Posterior cingulate gyrus (tissue), 11 donors: ENCODE measurements at regions not wholly inside any gene's neighbourhood (a gene's known extent, or its start where the extent isn't known, plus 50 kb on each side); places are given as distances from the start of the nearest gene placed in this dataset.

Experiments
- DNase-seq, 10 donors: peaks; one replicate each; pipeline versions ENCODE4 v3.0.0 to v3.0.0-alpha.2; 2020 to 2021; ENCODE audit warnings: mixed read lengths in 3 of 10
- intact Hi-C: fragments of 100-400 bp; cut with DNase I; formaldehyde crosslinking; loops from one replicate; pipeline ENCODE4 v1.15.1; 2023

DNA sequence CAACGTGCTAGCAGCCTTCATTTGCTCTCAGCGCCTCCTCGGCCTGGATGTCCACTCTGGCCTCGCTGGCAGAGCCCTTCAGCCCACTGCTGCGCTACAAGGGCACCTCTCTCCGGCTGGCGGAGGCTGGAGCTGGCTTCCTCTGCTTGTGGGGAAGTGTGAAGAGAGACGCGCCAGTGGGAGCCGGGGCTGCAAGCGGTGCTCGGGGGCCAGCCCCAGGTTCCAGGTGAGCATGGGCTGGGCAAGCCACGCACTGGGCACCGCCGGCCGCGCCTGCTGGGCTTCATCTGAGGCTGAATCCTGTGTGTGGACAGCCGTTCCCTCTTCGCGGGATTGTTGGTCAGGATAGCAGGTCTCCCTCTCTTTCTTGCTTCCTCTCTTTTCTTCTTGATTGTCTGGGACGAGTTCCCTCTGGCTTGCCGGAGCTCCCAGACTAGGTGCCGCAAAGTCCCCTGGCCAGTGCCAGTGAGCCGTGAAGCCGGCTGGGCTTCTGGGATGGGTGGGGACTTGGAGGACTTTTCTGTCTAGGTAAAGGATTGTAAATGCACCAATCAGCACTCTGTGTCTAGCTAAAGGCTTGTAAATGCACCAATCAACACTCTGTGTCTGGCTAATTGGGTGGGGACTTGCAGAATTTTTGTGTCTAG, 165.0 kb downstream of the HEPH start:
- peak in 3 of 10 donors; percentile 8 to 78 (median 62) for DNase-seq
- intact Hi-C loops, result no loop called here

DNA sequence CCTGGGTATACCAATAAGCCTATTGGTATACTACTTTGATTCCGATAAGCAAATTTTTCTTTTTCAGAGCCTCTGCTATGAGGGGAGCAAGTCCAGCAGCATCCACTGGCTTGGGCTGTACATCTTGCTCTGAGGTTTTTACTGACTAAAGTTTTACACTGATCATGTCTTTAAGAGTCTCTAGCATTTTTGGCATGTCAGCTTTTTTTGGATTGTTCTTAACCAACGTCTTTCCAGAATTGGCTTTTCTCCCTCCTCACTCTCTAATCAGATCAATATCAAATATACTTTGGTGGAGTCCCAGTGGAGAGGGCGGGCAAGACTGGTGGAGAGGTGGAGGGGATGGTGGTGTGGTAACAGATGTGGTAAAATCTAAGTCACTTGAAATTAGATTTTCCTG, 196.8 kb downstream of the HEPH start:
- no peak for DNase-seq
- intact Hi-C loops, result no loop called here

DNA sequence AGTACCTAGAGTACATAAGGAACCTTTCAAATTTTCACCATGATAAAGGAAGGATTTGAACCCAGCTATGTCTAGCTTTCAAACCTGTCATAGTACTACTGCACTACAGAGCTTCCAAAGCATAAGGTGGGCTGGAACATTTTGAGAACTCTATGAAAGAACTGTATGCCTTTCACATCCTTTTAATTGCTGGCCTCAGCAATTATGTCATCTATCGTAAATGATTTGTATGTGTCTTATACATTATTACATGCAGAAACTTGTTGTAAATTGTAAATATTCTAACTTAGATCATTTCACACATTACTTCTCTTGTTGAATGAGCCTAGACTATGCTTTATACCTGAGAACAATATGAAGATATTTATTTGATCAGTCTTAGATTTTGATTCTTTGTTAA, 220.7 kb downstream of the HEPH start:
- no peak for DNase-seq
- intact Hi-C loops, result no loop called here

DNA sequence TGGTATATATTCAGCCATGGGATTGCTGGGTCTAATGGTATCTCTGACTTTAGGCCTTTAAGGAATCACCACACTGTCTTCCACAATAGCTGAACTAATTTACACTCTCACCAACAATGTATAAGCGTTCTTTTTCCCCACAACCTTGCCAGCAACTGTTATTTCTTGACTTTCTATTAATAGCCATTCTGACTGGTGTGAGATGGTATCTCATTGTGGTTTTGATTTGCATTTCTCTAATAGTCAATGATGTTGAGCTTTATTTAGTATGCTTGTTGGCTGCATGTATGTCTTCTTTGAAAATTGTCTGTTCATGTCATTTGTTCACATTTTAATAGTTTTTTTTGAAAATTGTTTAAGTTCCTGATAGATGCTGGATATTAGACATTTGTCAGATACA, 235.2 kb downstream of the HEPH start:
- intact Hi-C loops, result no loop called here
- no peak for DNase-seq

DNA sequence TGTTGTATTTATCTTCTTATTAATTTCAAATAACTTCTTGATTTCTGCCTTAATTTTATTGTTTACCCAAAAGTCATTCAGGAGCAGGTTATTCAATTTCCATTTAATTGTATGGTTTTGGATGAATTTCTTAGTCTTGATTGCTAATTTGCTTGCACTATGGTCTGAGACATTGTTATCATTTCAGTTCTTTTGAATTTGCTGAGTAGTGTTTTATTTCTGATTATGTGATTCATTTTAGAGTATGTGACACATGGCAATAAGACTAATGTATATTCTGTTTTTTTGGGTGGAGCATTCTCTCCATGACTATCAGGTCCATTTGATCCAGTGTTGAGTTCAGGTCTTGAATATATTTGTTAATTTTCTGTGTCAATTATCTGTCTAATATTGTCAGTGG, 236.7 kb downstream of the EDA2R start:
- DNase-seq, result no peak
- intact Hi-C loops, result no loop called here

DNA sequence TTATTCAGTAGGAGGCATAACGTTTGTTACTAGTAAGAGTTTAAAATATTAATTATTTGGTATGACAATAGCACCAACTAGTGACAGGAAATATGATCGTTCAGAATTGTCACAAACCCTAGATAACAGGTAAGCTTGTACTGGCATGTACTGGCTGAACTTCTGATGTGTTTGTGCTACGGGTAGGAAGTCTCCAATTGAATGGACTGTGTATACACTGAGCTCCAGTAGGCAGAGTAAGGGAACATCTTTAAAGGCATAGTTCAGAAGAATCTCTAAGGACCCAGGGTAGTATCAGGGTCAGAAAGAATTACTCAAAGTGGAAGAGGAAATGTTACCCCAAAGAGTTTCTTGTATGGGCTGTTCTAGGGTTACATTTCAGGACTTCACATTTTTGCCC, 230.4 kb downstream of the EDA2R start:
- intact Hi-C loops, result no loop called here
- no peak for DNase-seq

DNA sequence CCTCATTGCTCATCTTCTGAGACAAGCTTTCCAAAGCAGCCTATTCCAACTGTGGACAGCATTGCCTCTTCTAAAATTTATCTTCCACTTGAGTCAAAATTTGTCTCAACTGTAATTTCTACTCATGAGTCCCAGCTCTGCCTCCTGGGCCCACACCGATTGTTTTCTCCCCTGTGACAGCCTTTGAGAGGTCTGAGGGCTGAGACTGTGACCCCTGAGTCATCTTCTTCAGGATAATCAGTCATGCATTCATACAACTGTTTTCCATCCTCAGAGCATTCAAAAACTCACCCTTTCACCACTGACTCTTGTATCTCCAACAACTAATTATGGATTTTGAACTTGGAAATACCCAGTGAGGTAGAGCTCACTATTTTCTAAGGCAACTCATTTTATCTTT, 228.1 kb downstream of the EDA2R start:
- intact Hi-C loops, result no loop called here

More for the DNA sequence above, 228.1 kb downstream of the EDA2R start:
- DNase-seq, result no peak
